GM13977 (cell line): ENCODE measurements at regions not wholly inside any gene's neighbourhood (a gene's known extent, or its start where the extent isn't known, plus 50 kb on each side); places are given as distances from the start of the nearest gene placed in this dataset.

Experiments
- DNase-seq: peaks from one replicate; pipeline ENCODE4 v3.0.0; 2012; ENCODE audit warnings: low spot score
- CTCF ChIP-seq: IDR thresholded peaks from 2 replicates; pipeline ENCODE4 v1.5.1; 2012; ENCODE audit warnings: mild to moderate bottlenecking, control low read depth; ENCODE audit not compliant: insufficient read depth; ENCODE audit errors: extremely low read depth, missing control alignments
- in situ Hi-C: fragments of 300-500 bp; cut with MboI; formaldehyde crosslinking; loops from one replicate; pipeline ENCODE4 v1.12.0; 2022; ENCODE audit warnings: low sequenced_read_pairs, low pct_unique_long_range_greater_than_20kb, mixed read lengths, inconsistent platforms; ENCODE audit not compliant: unreplicated experiment

- no peak for TF ChIP-seq CTCF
- DNase-seq, result no peak
- in situ Hi-C loops, result no loop called here
Observed at GRCh38 chr3:157807280-157807679, 298.9 kb downstream of the SHOX2 start.

- no peak for DNase-seq
- TF ChIP-seq CTCF, result no peak
- in situ Hi-C loops, result no loop called here
Observed at GRCh38 chr3:157805538-157805937, 300.7 kb downstream of the SHOX2 start.

GRCh38 chr3:157794771-157795170, 291.6 kb upstream of the VEPH1 start:
- TF ChIP-seq CTCF, result no peak
- in situ Hi-C loops, result no loop called here
- DNase-seq, result no peak

GRCh38 chr3:157793745-157794144, 290.5 kb upstream of the VEPH1 start:
- DNase-seq, result no peak
- in situ Hi-C loops, result no loop called here

GRCh38 chr3:157789162-157789561, 285.9 kb upstream of the VEPH1 start:
- TF ChIP-seq CTCF, result no peak
- no peak for DNase-seq
- in situ Hi-C loops, result no loop called here

More at GRCh38 chr3:157793745-157794144, 290.5 kb upstream of the VEPH1 start:
- TF ChIP-seq CTCF, result no peak

GRCh38 chr3:157786618-157787017, 283.4 kb upstream of the VEPH1 start:
- no peak for TF ChIP-seq CTCF
- in situ Hi-C loops, result no loop called here
- no peak for DNase-seq

- no peak for TF ChIP-seq CTCF
- in situ Hi-C loops, result no loop called here
- no peak for DNase-seq
Observed at GRCh38 chr3:157786211-157786610, 283.0 kb upstream of the VEPH1 start.
